Heart left ventricle (tissue), 16 donors: ENCODE measurements at regions not wholly inside any gene's neighbourhood (a gene's known extent, or its start where the extent isn't known, plus 50 kb on each side); places are given as distances from the start of the nearest gene placed in this dataset.

ENCODE experiments used
- ATAC-seq, 4 donors: fragments of 200-7000 bp; cut with Tn5 transposase; one replicate each; pipeline ENCODE4 v1.9.1; 2020 to 2022; ENCODE audit warnings: moderate library complexity in 4 of 4, mild to moderate bottlenecking in 3 of 4, moderate number of reproducible peaks in 1 of 4
- DNase-seq, 5 donors: peaks; one replicate each; pipeline ENCODE4 v3.0.0-alpha.2; 2020
- H3K27ac ChIP-seq, 12 donors: fragments of 200-600 bp; sonication (generic) in 4 of 12; one replicate each; pipeline versions ENCODE4 v1.5.0 to v1.8.0; 2016 to 2022; ENCODE audit warnings: mild to moderate bottlenecking in 2 of 12
- H3K27me3 ChIP-seq, 9 donors: fragments of 200-600 bp; sonication (generic) in 2 of 9; one replicate each; pipeline versions ENCODE4 v1.5.1 to v1.8.0; 2016 to 2022; ENCODE audit warnings: mild to moderate bottlenecking in 3 of 9
- H3K36me3 ChIP-seq, 9 donors: fragments of 200-600 bp; sonication (generic) in 2 of 9; one replicate each; pipeline versions ENCODE4 v1.5.0 to v1.8.0; 2018 to 2022; ENCODE audit warnings: mild to moderate bottlenecking in 2 of 9
- H3K4me1 ChIP-seq, 12 donors: fragments of 200-600 bp; sonication (generic) in 4 of 12; one replicate each; pipeline versions ENCODE4 v1.5.0 to v1.8.0; 2016 to 2022; ENCODE audit warnings: mild to moderate bottlenecking in 3 of 12
- H3K4me3 ChIP-seq, 12 donors: fragments of 200-600 bp; sonication (generic) in 4 of 12; one replicate each; pipeline versions ENCODE4 v1.5.0 to v1.8.0; 2017 to 2022; ENCODE audit warnings: mild to moderate bottlenecking in 9 of 12, moderate library complexity in 4 of 12
- H3K9me3 ChIP-seq, 12 donors: fragments of 200-600 bp; sonication (generic) in 4 of 12; one replicate each; pipeline versions ENCODE4 v1.5.0 to v1.8.0; 2016 to 2022; ENCODE audit warnings: mild to moderate bottlenecking in 1 of 12
- POLR2A ChIP-seq, 2 donors: fragments of 450-650 bp; IDR thresholded peaks; one replicate each; pipeline ENCODE4 v1.6.1; 2017; ENCODE audit warnings: antibody characterized with exemption in 2 of 2, mild to moderate bottlenecking in 2 of 2, moderate library complexity in 2 of 2
- WGBS, 4 donors: extraction: QIAGEN DNeasy Blood & Tissue Kit in 2 of 4; methylation state at CpG; one replicate each; pipeline versions ENCODE4 v1.1.5 to v1.1.7; 2013 to 2018; 5-methylcytosine and 5-hydroxymethylcytosine counted together
- intact Hi-C, 10 donors: fragments of 100-400 bp; cut with DNase I; formaldehyde crosslinking; loops; one replicate each; pipeline versions ENCODE4 v1.11.1 to v1.14.2; 2022
- TF ChIP-seq, protein P1 (sequence below), 12 donors: fragments of 200-600 bp; sonication (generic) in 4 of 12; IDR thresholded peaks; one replicate each; pipeline versions ENCODE4 v1.5.0 to v1.8.0; 2018 to 2022; ENCODE audit warnings: antibody characterized with exemption in 12 of 12, mild to moderate bottlenecking in 5 of 12
- donor health status: ischemic (EF 13 %, LVEDD 7.1; RV severe dilation, severe dysfunction).
- donor health status: healthy with polysubstance abuse.
- donor health status: DM: no; HTN: yes; CAD: no.
- donor health status: DM: no; HTN: no; CAD: no.
- donor health status: ischemic (EF 25% LVEDD 6.9; RV normal size, moderate dysfunction).
- donor health status: ischemic (EF 25% LVEDD 5.7; RV mildly dilated, moderate dysfunction).
- donor health status: healthy.
- donor health status: DM: yes; HTN: yes; CAD: no.
- donor health status: ischemic (EF 35%, LVEDD 5.7; RV mildly dilated, moderate dysfunction).
- donor health status: nonischemic (EF 11% LVEDD 7.7; RV severe dilation, severe dysfunction).
- donor health status: DM: yes; HTN: yes; CAD: no.
- donor health status: PGD.
- donor health status: ischemic (EF 29% LVEDD 5.4; RV normal size, mild dysfunction).
- donor health status: nonischemic (EF 23%, LVEDD 6.1; RV moderate dilation, normal function).

DNA sequence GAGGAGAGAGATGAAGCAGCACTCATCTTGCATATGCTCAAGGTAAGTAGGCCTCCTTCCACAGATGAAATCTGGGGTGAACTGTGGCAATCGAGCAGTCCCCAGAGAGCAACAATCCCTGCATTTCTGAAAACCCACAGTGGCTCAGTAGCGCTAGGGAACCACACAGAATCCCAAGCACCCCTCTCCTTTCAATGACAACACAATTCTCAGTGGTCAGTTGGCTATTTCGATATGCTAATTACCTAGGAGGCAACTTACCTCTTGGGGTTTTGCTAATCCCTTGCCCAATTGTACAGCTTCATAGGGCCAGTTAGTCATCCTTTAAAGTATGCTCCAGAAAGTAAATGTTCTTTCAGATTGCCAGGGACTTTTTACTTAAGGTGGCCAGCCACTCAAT, 1035.7 kb downstream of the BCL11B start:
- no peak overlapping the region for H3K4me3 ChIP-seq
- no peak for DNase-seq
- intact Hi-C loops, result no loop called here

DNA sequence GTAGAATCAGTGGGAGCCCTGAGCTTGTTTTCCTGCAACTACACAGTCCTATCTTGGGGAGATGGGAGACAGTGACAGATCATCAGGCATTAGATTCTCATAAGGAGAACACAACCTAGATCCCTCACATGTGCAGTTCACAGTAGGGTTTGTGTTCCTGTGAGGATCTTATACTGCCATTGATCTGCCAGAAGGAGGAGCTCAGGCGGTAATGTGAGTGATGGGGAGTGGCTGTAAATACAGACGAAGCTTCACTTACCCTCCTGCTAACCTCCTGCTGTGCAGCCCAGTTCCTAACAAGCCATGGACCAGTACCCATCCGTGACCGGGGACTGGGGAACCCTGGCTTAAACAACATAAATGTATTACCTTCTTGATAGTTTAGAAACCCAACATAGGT, 1034.1 kb downstream of the BCL11B start:
- Histone ChIP-seq H3K4me3 (no peak overlapping the region), H3K4me1 (no peaks in the 10 kb centered on the region), H3K36me3 (no peaks in the 10 kb centered on the region), H3K9me3 (no peaks in the 10 kb centered on the region), H3K27me3 (no peaks in the 10 kb centered on the region), H3K27ac (no peak overlapping the region)
- TF ChIP-seq, protein P1, sequence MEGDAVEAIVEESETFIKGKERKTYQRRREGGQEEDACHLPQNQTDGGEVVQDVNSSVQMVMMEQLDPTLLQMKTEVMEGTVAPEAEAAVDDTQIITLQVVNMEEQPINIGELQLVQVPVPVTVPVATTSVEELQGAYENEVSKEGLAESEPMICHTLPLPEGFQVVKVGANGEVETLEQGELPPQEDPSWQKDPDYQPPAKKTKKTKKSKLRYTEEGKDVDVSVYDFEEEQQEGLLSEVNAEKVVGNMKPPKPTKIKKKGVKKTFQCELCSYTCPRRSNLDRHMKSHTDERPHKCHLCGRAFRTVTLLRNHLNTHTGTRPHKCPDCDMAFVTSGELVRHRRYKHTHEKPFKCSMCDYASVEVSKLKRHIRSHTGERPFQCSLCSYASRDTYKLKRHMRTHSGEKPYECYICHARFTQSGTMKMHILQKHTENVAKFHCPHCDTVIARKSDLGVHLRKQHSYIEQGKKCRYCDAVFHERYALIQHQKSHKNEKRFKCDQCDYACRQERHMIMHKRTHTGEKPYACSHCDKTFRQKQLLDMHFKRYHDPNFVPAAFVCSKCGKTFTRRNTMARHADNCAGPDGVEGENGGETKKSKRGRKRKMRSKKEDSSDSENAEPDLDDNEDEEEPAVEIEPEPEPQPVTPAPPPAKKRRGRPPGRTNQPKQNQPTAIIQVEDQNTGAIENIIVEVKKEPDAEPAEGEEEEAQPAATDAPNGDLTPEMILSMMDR (IDR thresholded peaks at IDR 0.05), result no peak
- no peak for TF ChIP-seq POLR2A (IDR thresholded peaks at IDR 0.05)
- intact Hi-C loops, result no loop called here
- ATAC-seq (no peak), DNase-seq (no peak)
- 69 to 85% (median 75%) methylated on average over 4 of the region's 4 CpGs for WGBS, 4 donors

More for the DNA sequence above, 1035.7 kb downstream of the BCL11B start:
- TF ChIP-seq, protein P1 (IDR thresholded peaks at IDR 0.05), result no peak
- TF ChIP-seq POLR2A (IDR thresholded peaks at IDR 0.05), result no peak
- ATAC-seq, result no peak
- Histone ChIP-seq H3K4me1 (no peaks in the 10 kb centered on the region), H3K27ac (no peak overlapping the region), H3K36me3 (no peaks in the 10 kb centered on the region), H3K27me3 (no peaks in the 10 kb centered on the region), H3K9me3 (no peaks in the 10 kb centered on the region)
- WGBS, 4 donors, result 74 to 85% (median 81%) methylated on average over 3 of the region's 3 CpGs

DNA sequence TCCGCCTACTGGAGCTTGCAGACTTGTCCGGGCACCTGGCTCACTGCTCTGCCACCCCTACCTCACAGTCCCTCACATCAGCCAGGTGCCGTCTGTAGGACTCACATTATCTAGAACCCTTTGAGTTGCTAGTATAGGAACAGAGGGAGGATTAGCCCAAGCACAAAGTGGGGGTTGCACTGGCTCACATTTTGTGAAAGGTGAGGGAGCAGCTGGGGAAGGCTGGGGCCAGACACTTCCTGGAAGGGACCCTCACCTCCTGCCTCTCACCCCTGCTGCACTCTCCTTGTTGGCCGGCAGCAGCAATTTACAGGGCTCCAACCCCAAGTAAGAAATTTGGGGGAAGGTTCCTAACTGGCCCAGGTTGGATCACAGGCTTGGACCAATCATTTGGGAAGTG, 1031.6 kb downstream of the BCL11B start:
- H3K4me3 ChIP-seq, result no peak overlapping the region
- no peaks in the 10 kb centered on the region for H3K4me1 ChIP-seq
- TF ChIP-seq, protein P1 (IDR thresholded peaks at IDR 0.05), result no peak
- no peak for TF ChIP-seq POLR2A (IDR thresholded peaks at IDR 0.05)
- no peak overlapping the region for H3K27ac ChIP-seq
- ATAC-seq (no peak), DNase-seq (no peak)
- H3K9me3 ChIP-seq, result no peaks in the 10 kb centered on the region
- no peaks in the 10 kb centered on the region for H3K27me3 ChIP-seq
- intact Hi-C loops, result no loop called here
- 78 to 92% (median 88%) methylated on average over 4 of the region's 4 CpGs for WGBS, 4 donors
- no peaks in the 10 kb centered on the region for H3K36me3 ChIP-seq

DNA sequence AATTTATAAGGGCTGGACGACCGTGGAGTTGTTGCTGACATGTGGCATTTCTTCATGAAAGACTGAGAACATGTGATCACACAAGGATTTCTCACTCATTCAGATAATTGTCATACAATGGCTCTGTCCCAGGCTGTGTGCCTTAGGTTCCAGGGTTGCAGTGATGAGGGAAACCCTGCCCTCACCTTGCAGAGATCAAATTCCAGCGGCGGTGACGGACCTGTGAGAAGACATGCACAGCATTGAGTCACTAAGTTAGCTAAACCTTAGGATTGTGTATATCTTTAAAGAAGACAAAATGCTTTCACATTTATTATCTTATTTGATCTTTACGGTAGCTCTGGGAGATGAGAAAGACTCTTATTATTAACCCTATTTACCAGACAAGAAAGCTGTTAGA, 1029.1 kb downstream of the BCL11B start:
- Histone ChIP-seq H3K9me3 (no peaks in the 10 kb centered on the region), H3K27ac (no peak overlapping the region), H3K36me3 (no peaks in the 10 kb centered on the region), H3K4me1 (no peaks in the 10 kb centered on the region), H3K4me3 (no peak overlapping the region), H3K27me3 (no peaks in the 10 kb centered on the region)
- DNase-seq (no peak), ATAC-seq (no peak)
- no peak for TF ChIP-seq POLR2A (IDR thresholded peaks at IDR 0.05)
- TF ChIP-seq, protein P1 (IDR thresholded peaks at IDR 0.05), result no peak
- WGBS, 4 donors, result 69 to 75% (median 73%) methylated on average over 6 of the region's 6 CpGs
- intact Hi-C loops, result no loop called here
